MCF 10A (cell line): ENCODE measurements at regions not wholly inside any gene's neighbourhood (a gene's known extent, or its start where the extent isn't known, plus 50 kb on each side); places are given as distances from the start of the nearest gene placed in this dataset.

Source experiments
- BruUV-seq: library from RNA; stranded (reverse); fragments of 400-500 nt; replicated peaks from 2 replicates; lab custom pipeline; 2021; lab: Mats Ljungman, UMichigan
- CTCF ChIA-PET: fragments of 300-600 bp; sonication (Branson Sonifier 250); formaldehyde crosslinking; extraction: SDS; loops from one replicate; lab custom pipeline; 2021; ENCODE audit warnings: antibody characterized with exemption, inconsistent platforms; lab: Yijun Ruan, JAX
- POLR2A ChIA-PET: fragments of 300-600, 350-650 bp; sonication (Branson Sonifier 250); formaldehyde crosslinking; extraction: SDS; loops from one replicate; lab custom pipeline; 2020; ENCODE audit warnings: antibody characterized with exemption, inconsistent platforms; lab: Yijun Ruan, JAX
- DNase-seq: peaks from one replicate; pipeline ENCODE4 v3.0.0-alpha.2; 2018; ENCODE audit not compliant: unreplicated experiment
- H3K27ac Mint-ChIP-seq: one replicate; pipeline ENCODE4 v1.8.0; 2022; ENCODE audit warnings: mild to moderate bottlenecking, low read depth, mixed read lengths; ENCODE audit not compliant: unreplicated experiment
- H3K27me3 Mint-ChIP-seq: one replicate; pipeline ENCODE4 v1.8.0; 2022; ENCODE audit warnings: mixed read lengths; ENCODE audit not compliant: insufficient read depth, unreplicated experiment
- H3K36me3 Mint-ChIP-seq: one replicate; pipeline ENCODE4 v1.8.0; 2022; ENCODE audit warnings: mild to moderate bottlenecking, moderate library complexity, mixed read lengths; ENCODE audit not compliant: insufficient read depth, unreplicated experiment
- H3K4me1 Mint-ChIP-seq: one replicate; pipeline ENCODE4 v1.8.0; 2022; ENCODE audit warnings: mixed read lengths; ENCODE audit not compliant: insufficient read depth, unreplicated experiment
- H3K4me3 Mint-ChIP-seq: one replicate; pipeline ENCODE4 v1.8.0; 2022; ENCODE audit warnings: mild to moderate bottlenecking, moderate library complexity, mixed read lengths; ENCODE audit not compliant: unreplicated experiment
- H3K9me3 Mint-ChIP-seq: one replicate; pipeline ENCODE4 v1.8.0; 2022; ENCODE audit warnings: mixed read lengths; ENCODE audit not compliant: unreplicated experiment
- CTCF ChIP-seq: fragments of 200-600 bp; IDR thresholded peaks from one replicate; pipeline ENCODE4 v1.8.0; 2022; ENCODE audit warnings: antibody characterized with exemption, mild to moderate bottlenecking; ENCODE audit not compliant: unreplicated experiment
- intact Hi-C: fragments of 100-400 bp; cut with micrococcal nuclease; formaldehyde crosslinking; loops from 2 replicates; pipeline ENCODE4 v1.14.1; 2022

GRCh38 chr1:83769072-83769471 is 229.9 kb downstream of the TTLL7 start:
- POLR2A ChIA-PET, result interaction anchor here (1.0 to 1.4 kb wide), 2 partner anchors 9 to 15 kb away, joined by 3 to 5 read pairs; no protein-coding TSS in a partner anchor
- BruUV-seq, result no TSS peak
- no peaks in the 10 kb centered on the region for H3K27me3 Mint-ChIP-seq

GRCh38 chr1:83766241-83766691 is 232.7 kb downstream of the TTLL7 start:
- Mint-ChIP-seq H3K9me3 (no peaks in the 10 kb centered on the region), H3K4me1 (no peaks in the 10 kb centered on the region), H3K27me3 (no peaks in the 10 kb centered on the region), H3K4me3 (no peak overlapping the region), H3K36me3 (no peaks in the 10 kb centered on the region), H3K27ac (no peak overlapping the region)
- BruUV-seq, result no TSS peak
- TF ChIP-seq CTCF, result no peak
- CTCF ChIA-PET, result no interaction called here
- no peak for DNase-seq
- intact Hi-C loops, result no loop called here
- POLR2A ChIA-PET, result no interaction called here

More at GRCh38 chr1:83769072-83769471, 229.9 kb downstream of the TTLL7 start:
- Mint-ChIP-seq H3K4me3 (no peak overlapping the region), H3K9me3 (no peaks in the 10 kb centered on the region), H3K36me3 (no peaks in the 10 kb centered on the region), H3K4me1 (no peaks in the 10 kb centered on the region), H3K27ac (no peak overlapping the region)
- CTCF ChIA-PET, result interaction anchor here (0.6 to 0.8 kb wide), 2 partner anchors 12 to 42 kb away, joined by 3 read pairs; no protein-coding TSS in a partner anchor
- TF ChIP-seq CTCF, result no peak
- no peak for DNase-seq
- intact Hi-C loops, result no loop called here

GRCh38 chr1:83765125-83765524 is 233.8 kb downstream of the TTLL7 start:
- no peak for DNase-seq
- no peaks in the 10 kb centered on the region for H3K4me1 Mint-ChIP-seq
- no peak for TF ChIP-seq CTCF
- ChIA-PET POLR2A (no interaction called here), CTCF (no interaction called here)
- BruUV-seq, result no TSS peak
- H3K4me3 Mint-ChIP-seq, result no peak overlapping the region
- intact Hi-C loops, result no loop called here
- no peaks in the 10 kb centered on the region for H3K9me3 Mint-ChIP-seq
- no peak overlapping the region for H3K27ac Mint-ChIP-seq
- H3K27me3 Mint-ChIP-seq, result no peaks in the 10 kb centered on the region
- H3K36me3 Mint-ChIP-seq, result no peaks in the 10 kb centered on the region

GRCh38 chr1:83764209-83764608 is 234.7 kb downstream of the TTLL7 start:
- no peak overlapping the region for H3K4me3 Mint-ChIP-seq
- H3K27me3 Mint-ChIP-seq, result no peaks in the 10 kb centered on the region
- TF ChIP-seq CTCF, result no peak
- DNase-seq, result no peak
- H3K27ac Mint-ChIP-seq, result no peak overlapping the region
- intact Hi-C loops, result no loop called here
- ChIA-PET POLR2A (interaction anchor here (0.9 kb wide), 1 partner anchor 28 kb away, joined by 3 read pairs; no protein-coding TSS in a partner anchor), CTCF (no interaction called here)
- H3K36me3 Mint-ChIP-seq, result no peaks in the 10 kb centered on the region
- BruUV-seq, result no TSS peak
- H3K9me3 Mint-ChIP-seq, result no peaks in the 10 kb centered on the region
- no peaks in the 10 kb centered on the region for H3K4me1 Mint-ChIP-seq
